Astrocyte of the cerebellum (primary cell): ENCODE measurements at regions not wholly inside any gene's neighbourhood (a gene's known extent, or its start where the extent isn't known, plus 50 kb on each side); places are given as distances from the start of the nearest gene placed in this dataset.
"Not testable (repeated sequence)": the region's sequence is repeated elsewhere in the genome, so short reads cannot be mapped to it uniquely, and the experiment has no call there.

ENCODE experiments used
- DNase-seq: peaks from one replicate; pipeline ENCODE4 v3.0.0-alpha.2; 2011; ENCODE audit warnings: low read depth
- H3K4me3 ChIP-seq: 2 replicates; pipeline ENCODE4 v1.5.1; 2011; ENCODE audit warnings: mild to moderate bottlenecking, low read depth, low read length, moderate library complexity
- in situ Hi-C: cut with HindIII; loops from 2 replicates; pipeline ENCODE4 v1.10.0; 2017; ENCODE audit warnings: low sequenced_read_pairs
- TF ChIP-seq, protein P1 (sequence below): IDR thresholded peaks from 2 replicates; pipeline ENCODE4 v1.5.1; 2012; ENCODE audit warnings: low read length, low read depth, moderate library complexity, mild to moderate bottlenecking; ENCODE audit errors: missing control alignments

DNA sequence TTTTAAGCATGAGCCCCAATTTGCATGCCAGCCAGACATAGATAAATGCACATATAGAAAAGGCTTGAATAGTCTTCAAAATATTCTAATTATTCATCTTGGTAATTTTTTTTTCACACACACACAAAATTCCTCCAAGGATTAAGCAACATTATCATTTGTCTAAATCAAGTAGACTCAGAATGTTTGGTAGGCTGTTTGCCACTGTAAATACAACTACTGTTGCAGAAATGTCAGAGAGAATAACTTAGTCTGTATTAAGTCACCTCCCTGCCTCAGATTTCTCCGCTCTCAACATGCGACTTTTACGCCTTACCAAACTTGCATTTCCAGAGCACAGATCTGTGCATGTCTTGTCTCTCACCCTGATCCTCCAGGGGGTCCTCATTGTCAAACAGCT lies 265.6 kb upstream of the C9orf72 start:
- DNase-seq = no peak
- in situ Hi-C loops = no loop called here
- TF ChIP-seq, protein P1, sequence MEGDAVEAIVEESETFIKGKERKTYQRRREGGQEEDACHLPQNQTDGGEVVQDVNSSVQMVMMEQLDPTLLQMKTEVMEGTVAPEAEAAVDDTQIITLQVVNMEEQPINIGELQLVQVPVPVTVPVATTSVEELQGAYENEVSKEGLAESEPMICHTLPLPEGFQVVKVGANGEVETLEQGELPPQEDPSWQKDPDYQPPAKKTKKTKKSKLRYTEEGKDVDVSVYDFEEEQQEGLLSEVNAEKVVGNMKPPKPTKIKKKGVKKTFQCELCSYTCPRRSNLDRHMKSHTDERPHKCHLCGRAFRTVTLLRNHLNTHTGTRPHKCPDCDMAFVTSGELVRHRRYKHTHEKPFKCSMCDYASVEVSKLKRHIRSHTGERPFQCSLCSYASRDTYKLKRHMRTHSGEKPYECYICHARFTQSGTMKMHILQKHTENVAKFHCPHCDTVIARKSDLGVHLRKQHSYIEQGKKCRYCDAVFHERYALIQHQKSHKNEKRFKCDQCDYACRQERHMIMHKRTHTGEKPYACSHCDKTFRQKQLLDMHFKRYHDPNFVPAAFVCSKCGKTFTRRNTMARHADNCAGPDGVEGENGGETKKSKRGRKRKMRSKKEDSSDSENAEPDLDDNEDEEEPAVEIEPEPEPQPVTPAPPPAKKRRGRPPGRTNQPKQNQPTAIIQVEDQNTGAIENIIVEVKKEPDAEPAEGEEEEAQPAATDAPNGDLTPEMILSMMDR = no peak
- no peak overlapping the region for H3K4me3 ChIP-seq

DNA sequence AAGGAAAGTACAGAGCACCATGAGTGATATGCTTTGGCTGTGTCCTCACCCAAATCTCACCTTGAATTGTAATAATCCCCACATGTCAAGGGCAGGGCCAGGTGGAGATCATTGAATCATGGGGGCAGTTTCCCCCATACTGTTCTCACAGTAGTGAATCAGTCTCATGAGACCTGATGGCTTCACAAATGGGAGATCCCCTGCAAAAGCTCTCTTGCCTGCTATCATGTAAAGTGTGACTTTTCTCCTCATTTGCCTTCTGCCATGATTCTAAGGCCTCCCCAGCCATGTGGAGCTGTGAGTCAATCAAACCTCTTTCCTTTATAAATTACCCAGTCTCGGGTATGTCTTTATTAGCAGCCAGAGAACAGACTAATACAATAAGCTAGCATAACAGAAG lies 266.5 kb upstream of the C9orf72 start:
- DNase-seq, in situ Hi-C loops: not testable (repeated sequence)

DNA sequence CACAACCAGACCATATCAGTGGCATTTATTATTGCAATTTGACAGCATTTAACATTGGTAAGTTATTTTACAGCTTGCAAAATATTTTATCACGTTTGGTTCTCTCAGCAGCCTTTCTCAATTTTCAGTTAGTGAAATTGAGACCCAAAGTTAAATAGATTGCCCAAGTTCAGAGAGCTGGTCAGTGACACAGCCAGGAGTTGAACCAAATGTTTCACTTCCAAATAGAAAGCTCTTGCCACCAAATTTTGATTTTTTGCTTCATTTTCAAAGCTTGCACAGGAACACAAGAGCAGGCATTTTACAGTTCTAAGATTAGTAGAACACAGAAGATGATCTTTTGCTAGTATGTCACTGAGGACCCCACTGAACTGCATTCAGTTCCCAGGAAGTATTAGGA lies 271.5 kb upstream of the C9orf72 start:
- TF ChIP-seq, protein P1 = no peak
- no peak for DNase-seq
- H3K4me3 ChIP-seq = no peak overlapping the region
- in situ Hi-C loops = no loop called here

More for the DNA sequence above, 266.5 kb upstream of the C9orf72 start:
- not testable (repeated sequence) for H3K4me3 ChIP-seq

DNA sequence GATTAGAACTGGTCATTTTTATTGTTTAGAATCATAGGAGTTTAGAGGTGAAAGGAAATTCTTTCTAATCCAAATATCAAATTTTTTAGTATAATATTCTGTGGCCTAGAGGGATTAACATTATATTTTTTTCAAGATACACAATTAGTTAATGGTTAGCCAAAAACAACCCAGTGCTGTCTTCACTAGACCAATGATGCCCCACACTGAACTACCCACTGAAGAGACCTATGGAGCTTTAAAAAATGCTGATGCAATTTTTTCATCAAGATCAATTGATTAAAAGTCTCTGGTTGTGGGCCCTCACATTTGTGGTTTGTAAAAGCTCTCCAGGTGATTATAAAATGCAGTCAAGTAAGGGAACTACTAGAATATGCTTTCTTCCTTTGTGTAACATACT lies 274.1 kb upstream of the C9orf72 start:
- in situ Hi-C loops = no loop called here
- H3K4me3 ChIP-seq = no peak overlapping the region
- TF ChIP-seq, protein P1 = no peak
- DNase-seq = no peak

DNA sequence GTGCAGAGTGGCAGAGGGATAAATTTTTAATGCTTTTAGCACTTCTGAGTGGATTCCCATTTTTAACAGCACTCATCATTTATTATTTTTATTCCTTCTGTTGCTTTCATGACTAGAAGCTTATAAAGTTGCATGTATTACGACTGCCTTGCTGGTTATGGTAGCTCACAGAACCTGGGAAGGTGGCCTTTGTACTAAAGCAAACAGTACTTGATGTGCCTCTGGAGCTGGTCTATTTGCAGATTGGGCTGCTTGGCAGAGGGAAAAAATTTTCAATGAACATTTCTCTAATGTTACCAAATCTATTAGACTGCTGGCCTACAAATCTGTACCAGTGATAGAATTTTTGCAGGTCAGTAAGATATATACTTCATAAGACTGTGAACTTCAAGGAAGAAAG lies 274.5 kb upstream of the C9orf72 start:
- DNase-seq = no peak
- in situ Hi-C loops = no loop called here
- no peak overlapping the region for H3K4me3 ChIP-seq
- TF ChIP-seq, protein P1 = no peak

DNA sequence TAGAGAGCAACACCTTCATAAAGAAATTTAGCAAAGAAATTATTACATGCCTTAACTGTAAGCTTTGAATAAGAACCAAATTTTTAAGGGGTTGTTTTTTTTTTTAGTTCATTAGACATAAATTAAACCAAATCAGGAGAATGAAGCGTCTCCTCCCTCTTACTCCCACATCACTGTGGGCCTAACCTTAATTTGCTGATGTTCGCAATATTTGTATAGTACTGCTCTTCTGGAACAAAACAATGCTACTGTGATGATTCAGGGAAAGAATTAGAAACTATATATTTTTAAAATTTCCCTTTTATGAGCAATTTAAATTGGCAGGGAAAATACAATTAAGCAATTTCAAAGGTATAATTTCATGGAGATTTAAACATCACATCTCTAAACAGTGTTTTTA lies 275.0 kb upstream of the C9orf72 start:
- H3K4me3 ChIP-seq = no peak overlapping the region
- in situ Hi-C loops = no loop called here
- no peak for DNase-seq
- TF ChIP-seq, protein P1 = no peak

DNA sequence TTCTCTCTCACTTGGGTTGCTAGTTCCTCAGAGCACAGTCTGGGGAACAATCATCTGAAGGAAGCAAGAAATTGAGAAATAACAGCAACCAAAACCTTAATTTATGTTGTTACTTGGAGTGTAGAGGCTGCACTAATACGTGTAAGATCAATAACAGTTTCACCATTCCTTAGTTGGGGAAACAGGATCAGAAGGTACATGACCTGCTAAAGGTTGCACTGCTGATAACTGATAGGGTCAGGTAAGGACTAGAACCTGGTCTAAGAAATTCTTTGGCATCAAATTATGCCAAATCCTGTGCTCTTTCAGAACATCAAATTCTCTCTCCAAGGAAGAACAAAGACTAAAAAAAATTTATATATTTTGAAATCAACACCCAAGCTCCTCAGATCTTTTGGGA lies 278.6 kb upstream of the C9orf72 start:
- in situ Hi-C loops = no loop called here
- TF ChIP-seq, protein P1 = no peak
- H3K4me3 ChIP-seq = no peak overlapping the region
- no peak for DNase-seq
